ENCODE measurements at regions not wholly inside any gene's neighbourhood (a gene's known extent, or its start where the extent isn't known, plus 50 kb on each side); places are given as distances from the start of the nearest gene placed in this dataset.
"Not testable (repeated sequence)": the region's sequence is repeated elsewhere in the genome, so short reads cannot be mapped to it uniquely, and the experiment has no call there.

- no peak overlapping the region for H3K4me3 ChIP-seq (ENCODE audit: low read depth, low read length)
- DNase-seq (ENCODE audit: low read depth, low spot score) = no peak
- no peak for TF ChIP-seq CTCF (IDR thresholded peaks at IDR 0.05; ENCODE audit: low read depth, low read length)
- in situ Hi-C loops (cut with HindIII; ENCODE audit: low sequenced_read_pairs) = no loop called here
Observed at GRCh38 chr13:58500938-58501337, 869.4 kb downstream of the PCDH17 start.

GRCh38 chr13:58504202-58504700, 872.7 kb downstream of the PCDH17 start:
- H3K4me3 ChIP-seq (ENCODE audit: low read depth, low read length); in situ Hi-C loops (cut with HindIII; ENCODE audit: low sequenced_read_pairs); DNase-seq (ENCODE audit: low read depth, low spot score): not testable (repeated sequence)

- in situ Hi-C loops (cut with HindIII; ENCODE audit: low sequenced_read_pairs); DNase-seq (ENCODE audit: low read depth, low spot score); H3K4me3 ChIP-seq (ENCODE audit: low read depth, low read length): not testable (repeated sequence)
Observed at GRCh38 chr13:58505262-58505920, 873.8 kb downstream of the PCDH17 start.

- TF ChIP-seq CTCF (IDR thresholded peaks at IDR 0.05; ENCODE audit: low read depth, low read length) = no peak
- no peak for DNase-seq (ENCODE audit: low read depth, low spot score)
- in situ Hi-C loops (cut with HindIII; ENCODE audit: low sequenced_read_pairs) = no loop called here
- H3K4me3 ChIP-seq (ENCODE audit: low read depth, low read length) = no peak overlapping the region
Observed at GRCh38 chr13:58528351-58528750, 896.8 kb downstream of the PCDH17 start.

GRCh38 chr13:58531614-58532013, 900.1 kb downstream of the PCDH17 start:
- H3K4me3 ChIP-seq (ENCODE audit: low read depth, low read length) = no peak overlapping the region
- in situ Hi-C loops (cut with HindIII; ENCODE audit: low sequenced_read_pairs) = no loop called here
- no peak for DNase-seq (ENCODE audit: low read depth, low spot score)
- TF ChIP-seq CTCF (IDR thresholded peaks at IDR 0.05; ENCODE audit: low read depth, low read length) = no peak

GRCh38 chr13:58542530-58542929, 911.0 kb downstream of the PCDH17 start:
- no peak for TF ChIP-seq CTCF (IDR thresholded peaks at IDR 0.05; ENCODE audit: low read depth, low read length)
- no peak overlapping the region for H3K4me3 ChIP-seq (ENCODE audit: low read depth, low read length)
- in situ Hi-C loops (cut with HindIII; ENCODE audit: low sequenced_read_pairs) = no loop called here
- no peak for DNase-seq (ENCODE audit: low read depth, low spot score)

GRCh38 chr13:58547419-58547818, 915.9 kb downstream of the PCDH17 start:
- no peak for DNase-seq (ENCODE audit: low read depth, low spot score)
- in situ Hi-C loops (cut with HindIII; ENCODE audit: low sequenced_read_pairs) = no loop called here
- no peak for TF ChIP-seq CTCF (IDR thresholded peaks at IDR 0.05; ENCODE audit: low read depth, low read length)
- H3K4me3 ChIP-seq (ENCODE audit: low read depth, low read length) = no peak overlapping the region

GRCh38 chr13:58566176-58566575, 934.6 kb downstream of the PCDH17 start:
- in situ Hi-C loops (cut with HindIII; ENCODE audit: low sequenced_read_pairs) = no loop called here
- no peak for DNase-seq (ENCODE audit: low read depth, low spot score)
- no peak for TF ChIP-seq CTCF (IDR thresholded peaks at IDR 0.05; ENCODE audit: low read depth, low read length)
- no peak overlapping the region for H3K4me3 ChIP-seq (ENCODE audit: low read depth, low read length)
